ENCODE measurements at regions not wholly inside any gene's neighbourhood (a gene's known extent, or its start where the extent isn't known, plus 50 kb on each side); places are given as distances from the start of the nearest gene placed in this dataset.

DNA sequence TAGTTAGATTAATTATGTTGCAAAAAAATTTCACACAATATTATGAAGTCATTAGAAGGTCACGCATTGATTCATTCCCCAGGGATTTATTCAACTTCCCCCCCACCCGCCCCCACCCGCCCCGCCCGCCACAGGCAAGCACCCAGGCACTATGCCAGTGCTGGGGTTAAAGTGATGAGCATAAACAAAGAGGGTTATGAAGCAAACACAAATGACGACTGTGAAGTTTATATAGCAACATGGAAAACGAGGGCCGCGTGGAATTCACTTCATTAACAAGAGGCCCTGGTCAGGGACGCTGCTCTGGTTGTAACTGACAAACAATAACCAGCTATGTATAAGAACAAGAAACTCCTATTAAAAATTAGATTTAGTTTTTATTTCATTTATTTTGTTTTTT, 656.5 kb upstream of the COBL start:
- CTCF ChIA-PET (ENCODE audit: partially characterized antibody), result no interaction called here
- DNase-seq (ENCODE audit: low read depth in 1 of 2, low spot score in 2 of 2), result no peak

More for the DNA sequence above, 656.5 kb upstream of the COBL start:
- H3K18ac ChIP-seq (ENCODE audit: extremely low read depth, low read length), result no peak overlapping the region
- H3K23ac ChIP-seq (ENCODE audit: insufficient read length), result no peak overlapping the region
- no peak overlapping the region for H2BK15ac ChIP-seq (ENCODE audit: low read length)
- POLR2A ChIA-PET (ENCODE audit: partially characterized antibody), result no interaction called here
- H3K9me3 ChIP-seq (ENCODE audit: insufficient read depth in 2 of 2, low read depth in 1 of 2, low read length in 1 of 2), result no peaks in the 10 kb centered on the region
- H3K4me1 ChIP-seq (replicated peaks in 1 of 4; ENCODE audit: control insufficient read depth in 3 of 4, insufficient read depth in 4 of 4, low read length in 3 of 4), result no peaks in the 10 kb centered on the region
- no peaks in the 10 kb centered on the region for H3K79me1 ChIP-seq (ENCODE audit: low read depth, low read length)
- H2BK20ac ChIP-seq (ENCODE audit: low read length), result no peak overlapping the region
- H3K56ac ChIP-seq (replicated peaks; ENCODE audit: insufficient read length, low read depth, low read length), result no peak overlapping the region
- no peak overlapping the region for H4K91ac ChIP-seq (replicated peaks; ENCODE audit: insufficient read length, low read length)
- no peak overlapping the region for H3K4me2 ChIP-seq (ENCODE audit: insufficient read depth in 1 of 2, low read depth in 2 of 2, low read length in 2 of 2)
- no peak for FAIRE-seq
- TF ChIP-seq TCF12 (IDR thresholded peaks at IDR 0.05; ENCODE audit: low read depth, low read length) (no peak), KDM5A (IDR thresholded peaks at IDR 0.05; ENCODE audit: low read length) (no peak), HDAC6 (IDR thresholded peaks at IDR 0.05; ENCODE audit: low read depth, low read length) (no peak), RXRA (IDR thresholded peaks at IDR 0.05; ENCODE audit: insufficient read depth, low read depth, low read length) (no peak)
- TF ChIP-seq, protein P1, sequence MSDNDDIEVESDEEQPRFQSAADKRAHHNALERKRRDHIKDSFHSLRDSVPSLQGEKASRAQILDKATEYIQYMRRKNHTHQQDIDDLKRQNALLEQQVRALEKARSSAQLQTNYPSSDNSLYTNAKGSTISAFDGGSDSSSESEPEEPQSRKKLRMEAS (IDR thresholded peaks at IDR 0.05), result no peak
- H3K27me3 ChIP-seq (replicated peaks in 1 of 4; ENCODE audit: control insufficient read depth in 3 of 4, extremely low read depth in 1 of 4, insufficient read depth in 3 of 4, low read length in 3 of 4), result peaks cover 0 to 4% (median 0%) of the 10 kb centered on the region in 4 experiments; a peak in 1 of 7 replicates
- H2AFZ ChIP-seq (ENCODE audit: low read length), result no peak overlapping the region
- H3K79me2 ChIP-seq (ENCODE audit: control insufficient read depth in 1 of 2, insufficient read depth in 2 of 2, low read length in 2 of 2), result no peaks in the 10 kb centered on the region
- H3K14ac ChIP-seq (ENCODE audit: insufficient read length), result no peak overlapping the region
- no peak overlapping the region for H2BK120ac ChIP-seq (replicated peaks; ENCODE audit: low read depth, low read length)
- H3K4ac ChIP-seq (replicated peaks; ENCODE audit: insufficient read length, low read depth, low read length), result no peak overlapping the region
- no peak overlapping the region for H2BK12ac ChIP-seq (ENCODE audit: low read depth, low read length)
- no peaks in the 10 kb centered on the region for H3K36me3 ChIP-seq (ENCODE audit: control insufficient read depth in 2 of 4, insufficient read depth in 4 of 4, low read length in 3 of 4)
- H4K5ac ChIP-seq (ENCODE audit: insufficient read length, low read depth, low read length), result no peak overlapping the region
- H2BK5ac ChIP-seq (ENCODE audit: low read depth, low read length), result no peak overlapping the region
- H3K4me3 ChIP-seq (ENCODE audit: extremely low read depth in 1 of 4, insufficient read depth in 2 of 4, low read depth in 3 of 4, low read length in 4 of 4), result no peak overlapping the region
- H2AK5ac ChIP-seq (ENCODE audit: low read depth, low read length), result no peak overlapping the region
- no peak overlapping the region for H3K9ac ChIP-seq (replicated peaks in 1 of 4; ENCODE audit: extremely low read depth in 1 of 4, low read depth in 3 of 4, low read length in 3 of 4)
- H3K27ac ChIP-seq (ENCODE audit: low read depth, low read length), result no peak overlapping the region
- no peak overlapping the region for H4K8ac ChIP-seq (ENCODE audit: extremely low read depth, insufficient read depth, low read length)
- WGBS, 2 experiments (ENCODE audit: extremely low coverage in 1 of 2, insufficient coverage in 1 of 2, insufficient read length in 1 of 2, insufficient replicate concordance in 2 of 2, low coverage in 1 of 2, low lambda C conversion rate in 2 of 2, missing lambda C conversion rate in 1 of 2), result 90% methylated on average over 9 of the region's 10 CpGs; no CpG with 5 or more reads in 1 of the 2 experiments
- no peaks in the 10 kb centered on the region for H4K20me1 ChIP-seq (replicated peaks in 1 of 2; ENCODE audit: control insufficient read depth in 1 of 2, insufficient read depth in 2 of 2, low read length in 2 of 2)
- no peaks in the 10 kb centered on the region for H3K23me2 ChIP-seq (ENCODE audit: low read depth, low read length)

All from H1 (cell line).